Neural progenitor cell (in vitro differentiated cells): ENCODE measurements at regions not wholly inside any gene's neighbourhood (a gene's known extent, or its start where the extent isn't known, plus 50 kb on each side); places are given as distances from the start of the nearest gene placed in this dataset.

Source experiments
- CTCF ChIP-seq: fragments of 200-600 bp; sonication (generic); IDR thresholded peaks from 2 replicates; pipeline ENCODE4 v1.5.1; 2017; ENCODE audit warnings: antibody characterized with exemption, mild to moderate bottlenecking
- EZH2 ChIP-seq: fragments of 200-600 bp; sonication (generic); IDR thresholded peaks from 2 replicates; pipeline ENCODE4 v1.6.1; 2017; ENCODE audit warnings: antibody characterized with exemption, mild to moderate bottlenecking, moderate library complexity

GRCh38 chr5:128778474-128778873 lies 186.8 kb upstream of the SLC27A6 start:
- TF ChIP-seq CTCF = no peak
- no peak for TF ChIP-seq EZH2
